Esophagus mucosa (tissue), 1 donor: ENCODE measurements at regions not wholly inside any gene's neighbourhood (a gene's known extent, or its start where the extent isn't known, plus 50 kb on each side); places are given as distances from the start of the nearest gene placed in this dataset.

ENCODE experiments used
- ATAC-seq: fragments of 200-7000 bp; cut with Tn5 transposase; one replicate; pipeline ENCODE4 v1.9.1; 2020
- donor health status: DM: yes; HTN: yes; CAD: no.

DNA sequence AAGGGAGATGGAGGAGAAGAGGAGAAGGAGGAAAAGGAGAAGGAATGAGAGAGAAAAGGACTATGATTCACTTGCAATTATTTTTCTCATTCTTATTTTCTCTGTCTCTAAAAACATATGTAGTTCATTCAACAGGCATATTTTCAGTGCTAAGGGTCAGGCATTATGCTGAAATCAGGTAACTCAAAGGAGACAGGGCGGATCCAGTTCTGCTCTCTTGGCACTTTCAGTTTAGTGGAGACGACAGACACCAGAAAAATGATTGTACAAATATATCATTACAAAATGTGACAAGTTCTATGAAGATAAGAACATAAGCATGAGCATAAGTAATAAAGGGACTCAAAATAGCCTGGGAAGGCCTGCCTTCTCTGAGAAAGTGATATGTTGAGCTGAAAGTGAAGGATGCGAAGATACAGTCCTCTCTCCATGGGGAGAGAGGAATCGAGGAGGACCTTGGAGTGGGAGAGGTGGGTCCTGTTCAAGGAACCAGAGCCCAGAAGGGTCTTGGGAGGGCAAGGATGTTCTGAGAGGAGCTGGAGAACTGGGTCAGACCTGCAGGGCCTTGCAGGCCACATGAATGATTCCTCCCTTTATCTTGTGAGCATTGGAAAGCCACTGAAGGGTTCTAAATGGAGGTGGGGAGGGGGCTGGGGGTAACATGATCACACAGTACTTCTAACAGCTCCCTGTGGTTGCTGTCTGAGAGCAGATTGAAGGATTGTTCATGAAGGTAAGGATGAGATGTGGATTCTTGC is 58.6 kb upstream of the TMEM17 start:
- no peak for ATAC-seq

DNA sequence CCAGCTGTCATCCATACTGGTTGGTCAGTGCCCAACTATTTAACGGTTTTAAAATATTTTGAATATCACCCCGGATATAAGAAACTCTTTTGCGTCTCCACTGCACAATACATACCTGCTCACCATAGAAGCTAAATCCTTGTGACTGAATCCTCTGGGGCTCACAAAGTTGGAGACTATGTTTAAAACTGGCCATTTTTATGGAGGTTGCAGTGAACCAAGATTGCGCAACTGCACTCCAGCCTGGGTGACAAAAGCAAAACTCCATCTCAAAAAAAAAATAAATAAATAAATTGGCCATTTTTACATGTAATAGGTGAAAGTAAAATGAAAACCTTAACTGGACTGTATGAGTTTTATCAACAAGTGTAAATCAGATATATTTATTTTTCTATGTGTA is 55.6 kb upstream of the TMEM17 start:
- ATAC-seq, result no peak

DNA sequence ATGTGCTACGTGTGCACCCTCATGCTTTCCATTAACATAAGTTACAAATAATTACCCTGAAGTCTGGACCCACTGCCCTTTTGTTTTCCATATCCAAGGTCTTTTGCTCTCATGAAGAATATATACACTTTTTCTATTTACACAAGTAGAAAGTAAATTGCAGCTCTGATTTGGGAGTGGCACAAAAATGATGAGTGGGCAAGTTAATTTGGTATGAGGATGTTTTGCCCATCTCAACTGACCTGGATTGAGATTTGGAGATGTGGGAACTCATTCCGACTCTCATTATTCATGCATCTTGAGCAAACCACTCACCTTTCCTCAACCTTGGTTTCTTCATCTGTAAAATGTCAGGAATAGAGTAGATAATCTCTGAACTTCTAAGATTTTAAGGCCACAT is 53.6 kb upstream of the TMEM17 start:
- no peak for ATAC-seq

DNA sequence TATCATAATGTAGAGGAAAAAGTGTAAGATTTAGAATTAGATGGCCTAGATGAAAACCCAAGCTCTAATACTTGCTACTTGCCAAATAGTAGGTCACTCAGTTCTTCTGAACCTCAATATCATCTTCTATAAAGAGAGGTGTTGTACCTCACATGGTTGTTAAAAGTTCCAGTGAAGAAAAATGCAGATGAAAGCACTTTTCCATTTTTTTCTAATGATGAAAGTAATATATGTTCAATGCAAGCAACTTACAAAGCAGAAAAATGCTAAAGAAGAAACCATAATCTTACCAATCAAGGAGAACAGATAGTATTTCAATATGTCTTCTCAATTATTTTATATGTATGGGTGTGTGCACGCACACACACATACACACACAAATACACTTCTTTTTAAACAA is 52.7 kb upstream of the TMEM17 start:
- no peak for ATAC-seq

DNA sequence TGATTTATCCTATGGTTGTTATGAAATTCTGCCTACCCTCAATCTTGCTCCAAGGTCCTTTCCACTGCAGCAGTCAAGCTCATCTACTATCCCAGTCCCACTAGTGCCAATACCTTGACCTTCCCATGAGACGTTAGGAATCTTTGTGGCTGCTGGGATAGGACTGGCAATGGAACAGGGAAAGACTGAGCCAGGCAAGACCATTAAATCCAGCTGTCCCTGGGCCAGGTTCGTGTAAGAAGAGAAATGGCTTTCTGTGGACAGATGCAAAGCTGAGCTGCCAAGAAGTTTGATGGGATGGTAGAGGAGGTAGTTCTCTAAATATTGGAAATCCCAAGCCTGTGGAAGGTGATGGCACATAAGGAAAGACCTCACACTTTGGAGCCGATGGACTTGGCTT is 50.1 kb upstream of the TMEM17 start:
- no peak for ATAC-seq
